ENCODE measurements at regions not wholly inside any gene's neighbourhood (a gene's known extent, or its start where the extent isn't known, plus 50 kb on each side); places are given as distances from the start of the nearest gene placed in this dataset.

GRCh38 chr1:38744452-38745350 is 114.9 kb downstream of the RRAGC start (continued):
- TF ChIP-seq PBX2 (CRISPR knock-in tag; IDR thresholded peaks at IDR 0.05; ENCODE audit: low read depth) (no peak), PBX2 (tag; conservative IDR thresholded peaks at IDR 0.05; ENCODE audit: low read depth) (no peak), SMAD3 (CRISPR knock-in tag; conservative IDR thresholded peaks at IDR 0.05) (no peak), NFE2L1 (tag; IDR thresholded peaks at IDR 0.05; ENCODE audit: borderline replicate concordance, low read depth) (no peak), HNRNPUL1 (IDR thresholded peaks at IDR 0.05; ENCODE audit: low read length) (no peak), TEAD4 (IDR thresholded peaks at IDR 0.05; ENCODE audit: low read length) (peak; percentile 98), TEAD4 (CRISPR knock-in tag; IDR thresholded peaks at IDR 0.05; ENCODE audit: borderline replicate concordance) (no peak), ZNF133 (CRISPR knock-in tag; IDR thresholded peaks at IDR 0.05) (no peak), PML (IDR thresholded peaks at IDR 0.05; ENCODE audit: low read length) (peak; percentile 66; the same call in 1 of the 2 replicates), CREB1 (IDR thresholded peaks at IDR 0.05) (0 out of 2 replicates have a peak, but pooled peaks have one; percentile 3), CREB1 (CRISPR knock-in tag; IDR thresholded peaks at IDR 0.05) (no peak), HCFC1 (IDR thresholded peaks at IDR 0.05; ENCODE audit: low read depth, low read length) (no peak), ZNF592 (IDR thresholded peaks at IDR 0.05) (peak; percentile 64), E2F6 (IDR thresholded peaks at IDR 0.05; ENCODE audit: borderline replicate concordance in 1 of 2, extremely low read depth in 1 of 2, insufficient read depth in 1 of 2, insufficient read length in 1 of 2, low read depth in 1 of 2, low read length in 1 of 2, poor library complexity in 1 of 2, severe bottlenecking in 1 of 2) (peak in 1 of 2 experiments; percentile 58), SLC30A9 (CRISPR knock-in tag; IDR thresholded peaks at IDR 0.05) (no peak), YY1 (IDR thresholded peaks at IDR 0.05; ENCODE audit: borderline replicate concordance in 1 of 3, control insufficient read depth in 1 of 3, extremely low read depth in 1 of 3, insufficient read depth in 3 of 3, insufficient read length in 1 of 3, insufficient replicate concordance in 2 of 3, low read depth in 1 of 3, low read length in 2 of 3) (peak; percentile 54 to 95 (median 81)), NR0B1 (IDR thresholded peaks at IDR 0.05; ENCODE audit: partially characterized antibody) (no peak)

Measured in K562 (cell line).